ENCODE measurements at regions not wholly inside any gene's neighbourhood (a gene's known extent, or its start where the extent isn't known, plus 50 kb on each side); places are given as distances from the start of the nearest gene placed in this dataset.
"Not testable (repeated sequence)": the region's sequence is repeated elsewhere in the genome, so short reads cannot be mapped to it uniquely, and the experiment has no call there.

DNA sequence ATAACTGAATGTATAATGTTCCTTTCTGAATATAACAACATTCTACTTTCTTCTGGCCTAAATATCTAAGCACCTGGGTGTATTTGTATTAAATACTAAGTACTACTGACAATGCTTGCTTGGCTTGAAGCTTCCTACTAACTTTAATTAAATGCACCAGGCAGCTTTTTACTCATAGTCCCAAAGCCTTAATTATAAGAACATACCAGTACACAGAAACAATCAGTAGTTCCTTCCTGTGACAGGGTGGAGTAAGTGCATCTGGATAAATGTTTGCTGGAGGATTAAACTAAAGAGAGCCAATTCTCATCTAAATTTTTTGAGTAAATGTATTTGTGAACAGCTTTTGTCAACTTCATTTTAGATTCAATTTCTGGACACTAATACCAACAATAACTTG, 558.6 kb upstream of the SEMA6A start:
- H3K27me3 ChIP-seq (ENCODE audit: low read depth) = no peaks in the 10 kb centered on the region
- peak overlapping the region; percentile 51 for H3K27ac ChIP-seq (replicated peaks)
- no peak for DNase-seq
- no peak overlapping the region for H3K4me3 ChIP-seq
- TF ChIP-seq, protein P1, sequence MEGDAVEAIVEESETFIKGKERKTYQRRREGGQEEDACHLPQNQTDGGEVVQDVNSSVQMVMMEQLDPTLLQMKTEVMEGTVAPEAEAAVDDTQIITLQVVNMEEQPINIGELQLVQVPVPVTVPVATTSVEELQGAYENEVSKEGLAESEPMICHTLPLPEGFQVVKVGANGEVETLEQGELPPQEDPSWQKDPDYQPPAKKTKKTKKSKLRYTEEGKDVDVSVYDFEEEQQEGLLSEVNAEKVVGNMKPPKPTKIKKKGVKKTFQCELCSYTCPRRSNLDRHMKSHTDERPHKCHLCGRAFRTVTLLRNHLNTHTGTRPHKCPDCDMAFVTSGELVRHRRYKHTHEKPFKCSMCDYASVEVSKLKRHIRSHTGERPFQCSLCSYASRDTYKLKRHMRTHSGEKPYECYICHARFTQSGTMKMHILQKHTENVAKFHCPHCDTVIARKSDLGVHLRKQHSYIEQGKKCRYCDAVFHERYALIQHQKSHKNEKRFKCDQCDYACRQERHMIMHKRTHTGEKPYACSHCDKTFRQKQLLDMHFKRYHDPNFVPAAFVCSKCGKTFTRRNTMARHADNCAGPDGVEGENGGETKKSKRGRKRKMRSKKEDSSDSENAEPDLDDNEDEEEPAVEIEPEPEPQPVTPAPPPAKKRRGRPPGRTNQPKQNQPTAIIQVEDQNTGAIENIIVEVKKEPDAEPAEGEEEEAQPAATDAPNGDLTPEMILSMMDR (IDR thresholded peaks at IDR 0.05; ENCODE audit: borderline replicate concordance) = no peak
- peaks cover 30% of the 10 kb centered on the region for H3K4me1 ChIP-seq
- H3K36me3 ChIP-seq = no peaks in the 10 kb centered on the region
- no peaks in the 10 kb centered on the region for H3K9me3 ChIP-seq (replicated peaks)
- intact Hi-C loops (cut with micrococcal nuclease) = no loop called here

DNA sequence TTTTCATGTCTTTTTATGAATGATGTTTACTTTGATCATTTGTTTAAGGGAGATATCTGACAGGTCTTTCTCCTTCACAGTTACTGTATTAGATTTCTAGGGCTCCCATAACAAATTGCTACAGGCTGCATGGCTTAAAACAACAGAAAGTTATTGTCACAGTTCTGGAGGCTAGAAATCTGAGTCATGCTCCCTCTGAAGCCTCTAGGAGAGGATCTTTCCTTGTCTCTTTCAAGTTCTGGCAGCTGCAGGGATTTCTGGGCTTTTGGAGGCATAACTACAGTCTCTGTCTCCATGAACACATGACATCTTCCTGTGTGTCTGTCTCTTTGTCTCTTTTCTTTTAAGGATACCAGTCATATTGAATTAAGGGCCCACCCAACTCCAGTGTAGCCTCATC, 557.3 kb upstream of the SEMA6A start:
- no peaks in the 10 kb centered on the region for H3K9me3 ChIP-seq (replicated peaks)
- no peak overlapping the region for H3K4me3 ChIP-seq
- H3K27me3 ChIP-seq (ENCODE audit: low read depth) = no peaks in the 10 kb centered on the region
- peaks cover 30% of the 10 kb centered on the region for H3K4me1 ChIP-seq
- no peak for DNase-seq
- no peak overlapping the region for H3K27ac ChIP-seq (replicated peaks)
- intact Hi-C loops (cut with micrococcal nuclease) = no loop called here
- TF ChIP-seq, protein P1 (IDR thresholded peaks at IDR 0.05; ENCODE audit: borderline replicate concordance) = no peak
- no peaks in the 10 kb centered on the region for H3K36me3 ChIP-seq

DNA sequence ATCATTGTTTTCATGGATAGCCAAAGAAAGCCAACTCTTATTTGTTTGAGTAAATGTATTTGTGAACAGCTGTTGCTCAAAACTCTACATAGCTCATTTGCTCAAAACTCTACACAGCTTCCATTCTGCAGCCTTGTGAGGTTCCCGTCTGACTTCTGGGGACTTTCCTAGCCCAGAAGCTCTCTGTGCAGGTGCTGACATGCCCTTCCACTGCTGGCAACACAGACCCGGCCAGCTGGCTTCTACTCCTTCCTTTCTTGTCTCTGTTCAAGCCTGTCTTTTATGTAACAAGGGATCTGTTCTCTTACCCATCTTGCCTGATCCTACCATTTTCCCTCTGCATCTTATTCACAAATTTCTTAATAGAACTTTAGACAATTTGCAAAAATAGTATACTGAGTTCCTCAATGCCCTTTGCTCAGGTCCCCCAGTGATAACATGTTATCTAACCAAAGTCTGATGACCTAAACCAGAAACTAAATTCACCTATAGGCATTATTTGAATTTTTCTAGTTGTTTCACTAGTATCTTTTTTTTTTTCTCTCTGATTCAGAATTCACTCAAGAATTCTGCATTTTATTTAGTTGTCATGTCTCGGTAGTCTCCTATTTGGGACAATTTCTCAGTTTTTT, 556.5 kb upstream of the SEMA6A start:
- H3K27ac ChIP-seq (replicated peaks) = no peak overlapping the region
- intact Hi-C loops (cut with micrococcal nuclease) = no loop called here
- H3K36me3 ChIP-seq = no peaks in the 10 kb centered on the region
- H3K9me3 ChIP-seq (replicated peaks) = no peaks in the 10 kb centered on the region
- peaks cover 23% of the 10 kb centered on the region for H3K4me1 ChIP-seq
- no peaks in the 10 kb centered on the region for H3K27me3 ChIP-seq (ENCODE audit: low read depth)
- H3K4me3 ChIP-seq = no peak overlapping the region
- TF ChIP-seq, protein P1 (IDR thresholded peaks at IDR 0.05; ENCODE audit: borderline replicate concordance) = no peak
- DNase-seq = no peak

DNA sequence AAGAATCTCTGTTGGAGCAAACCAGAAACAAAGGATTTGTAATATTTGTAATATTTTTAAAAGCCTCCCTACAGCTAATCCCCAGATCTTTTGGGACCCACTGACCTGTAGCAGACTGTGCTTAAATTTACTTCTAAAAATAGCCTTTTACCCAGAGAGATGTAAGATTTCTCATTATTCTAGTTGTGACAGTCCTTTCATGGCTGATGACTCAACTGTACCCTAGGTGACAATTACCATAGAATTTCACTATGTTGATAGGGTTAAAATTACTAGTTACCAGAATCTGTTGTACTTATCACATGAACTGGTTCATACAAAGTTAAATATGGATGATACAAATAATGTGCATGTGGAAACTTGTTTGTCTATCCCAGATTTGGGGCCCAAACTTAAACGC, 543.9 kb upstream of the SEMA6A start:
- no peaks in the 10 kb centered on the region for H3K27me3 ChIP-seq (ENCODE audit: low read depth)
- TF ChIP-seq, protein P1 (IDR thresholded peaks at IDR 0.05; ENCODE audit: borderline replicate concordance) = no peak
- no peaks in the 10 kb centered on the region for H3K4me1 ChIP-seq
- intact Hi-C loops (cut with micrococcal nuclease) = no loop called here
- H3K27ac ChIP-seq (replicated peaks) = no peak overlapping the region
- H3K4me3 ChIP-seq = no peak overlapping the region
- no peaks in the 10 kb centered on the region for H3K36me3 ChIP-seq
- H3K9me3 ChIP-seq (replicated peaks) = no peaks in the 10 kb centered on the region
- DNase-seq = no peak

DNA sequence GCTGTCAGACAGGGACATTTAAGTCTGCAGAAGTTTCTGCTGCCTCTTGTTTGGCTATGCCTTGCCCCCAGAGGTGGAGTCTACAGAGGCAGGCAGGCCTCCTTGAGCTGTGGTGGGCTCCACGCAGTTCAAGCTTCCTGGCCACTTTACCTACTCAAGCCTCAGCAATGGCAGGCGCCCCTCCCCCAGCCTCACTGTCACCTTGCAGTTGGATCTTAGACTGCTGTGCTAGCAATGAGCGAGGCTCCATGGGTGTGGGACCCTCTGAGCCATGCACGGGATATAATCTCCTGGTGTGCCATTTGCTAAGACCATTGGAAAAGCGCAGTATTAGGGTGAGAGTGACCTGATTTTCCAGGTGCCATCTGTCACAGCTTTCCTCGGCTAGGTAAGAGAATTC, 542.7 kb upstream of the SEMA6A start:
- H3K27ac ChIP-seq (replicated peaks); H3K4me3 ChIP-seq; H3K36me3 ChIP-seq; intact Hi-C loops (cut with micrococcal nuclease); H3K27me3 ChIP-seq (ENCODE audit: low read depth); H3K9me3 ChIP-seq (replicated peaks); H3K4me1 ChIP-seq; DNase-seq: not testable (repeated sequence)

DNA sequence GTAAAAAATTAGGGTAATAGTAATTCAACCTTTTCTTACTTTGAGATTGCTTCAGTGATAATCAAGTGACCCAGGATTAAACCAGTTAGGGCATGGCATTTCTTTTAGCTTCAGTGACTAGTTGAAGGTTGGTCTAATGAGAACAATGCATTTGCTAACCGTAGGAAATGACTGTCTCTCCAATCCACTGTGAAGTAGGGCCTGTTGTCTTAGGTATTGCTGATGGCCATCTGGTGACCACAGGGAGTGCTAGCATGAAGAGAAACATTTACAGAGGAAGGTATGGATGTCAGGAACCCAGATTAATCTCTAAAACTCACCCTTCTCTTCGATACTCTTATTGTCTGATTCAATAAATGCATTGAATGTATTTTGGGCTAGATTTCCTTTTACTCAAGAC, 535.9 kb upstream of the SEMA6A start:
- no peak for DNase-seq
- Histone ChIP-seq H3K9me3 (replicated peaks) (no peaks in the 10 kb centered on the region), H3K4me1 (no peaks in the 10 kb centered on the region), H3K36me3 (no peaks in the 10 kb centered on the region), H3K4me3 (no peak overlapping the region), H3K27me3 (ENCODE audit: low read depth) (no peaks in the 10 kb centered on the region), H3K27ac (replicated peaks) (no peak overlapping the region)
- intact Hi-C loops (cut with micrococcal nuclease) = no loop called here
- TF ChIP-seq, protein P1 (IDR thresholded peaks at IDR 0.05; ENCODE audit: borderline replicate concordance) = no peak

All from left ventricle myocardium inferior (tissue), 1 donor.